ENCODE measurements at regions not wholly inside any gene's neighbourhood (a gene's known extent, or its start where the extent isn't known, plus 50 kb on each side); places are given as distances from the start of the nearest gene placed in this dataset.

DNA sequence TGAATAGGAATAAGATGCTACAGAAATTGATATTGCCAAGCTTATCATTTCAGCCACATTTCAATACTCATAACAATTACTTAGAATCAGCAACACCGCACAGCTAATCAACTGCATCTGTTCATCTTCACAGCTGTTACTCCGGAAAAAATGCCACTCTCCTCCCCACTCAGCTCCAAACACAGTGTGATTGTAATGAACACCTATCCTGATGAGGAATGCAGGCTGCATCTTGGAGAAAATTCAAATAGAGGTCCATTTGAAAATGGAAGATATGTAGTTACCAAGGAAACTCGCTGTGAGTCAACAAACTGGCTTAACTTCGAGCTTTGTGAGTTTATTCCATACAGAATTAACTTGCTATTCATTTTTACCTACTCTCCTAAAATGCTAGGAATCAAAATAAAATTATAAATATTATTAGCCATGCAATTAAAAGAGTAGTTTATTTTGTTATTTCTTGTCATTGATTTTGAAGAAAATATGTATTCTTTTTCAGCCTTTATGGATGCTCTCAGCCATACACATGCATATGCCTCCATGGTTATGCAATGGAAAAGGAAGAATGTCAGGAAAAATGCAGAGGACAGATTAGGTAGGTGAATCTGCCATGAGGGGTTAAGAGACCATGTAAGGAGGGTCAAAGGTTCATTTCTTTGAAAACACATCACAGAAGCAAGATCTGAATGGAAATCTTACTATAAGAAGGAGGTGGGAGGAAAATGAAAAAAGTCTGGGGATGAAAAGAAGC lies 267.2 kb downstream of the POM121L12 start:
- TF ChIP-seq, protein P1, sequence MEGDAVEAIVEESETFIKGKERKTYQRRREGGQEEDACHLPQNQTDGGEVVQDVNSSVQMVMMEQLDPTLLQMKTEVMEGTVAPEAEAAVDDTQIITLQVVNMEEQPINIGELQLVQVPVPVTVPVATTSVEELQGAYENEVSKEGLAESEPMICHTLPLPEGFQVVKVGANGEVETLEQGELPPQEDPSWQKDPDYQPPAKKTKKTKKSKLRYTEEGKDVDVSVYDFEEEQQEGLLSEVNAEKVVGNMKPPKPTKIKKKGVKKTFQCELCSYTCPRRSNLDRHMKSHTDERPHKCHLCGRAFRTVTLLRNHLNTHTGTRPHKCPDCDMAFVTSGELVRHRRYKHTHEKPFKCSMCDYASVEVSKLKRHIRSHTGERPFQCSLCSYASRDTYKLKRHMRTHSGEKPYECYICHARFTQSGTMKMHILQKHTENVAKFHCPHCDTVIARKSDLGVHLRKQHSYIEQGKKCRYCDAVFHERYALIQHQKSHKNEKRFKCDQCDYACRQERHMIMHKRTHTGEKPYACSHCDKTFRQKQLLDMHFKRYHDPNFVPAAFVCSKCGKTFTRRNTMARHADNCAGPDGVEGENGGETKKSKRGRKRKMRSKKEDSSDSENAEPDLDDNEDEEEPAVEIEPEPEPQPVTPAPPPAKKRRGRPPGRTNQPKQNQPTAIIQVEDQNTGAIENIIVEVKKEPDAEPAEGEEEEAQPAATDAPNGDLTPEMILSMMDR (IDR thresholded peaks at IDR 0.05), result no peak
- TF ChIP-seq ZFX (IDR thresholded peaks at IDR 0.05; ENCODE audit: borderline replicate concordance), result no peak

Data from 22Rv1 (cell line).